Chondrocyte (in vitro differentiated cells): ENCODE measurements at regions not wholly inside any gene's neighbourhood (a gene's known extent, or its start where the extent isn't known, plus 50 kb on each side); places are given as distances from the start of the nearest gene placed in this dataset.

Experiments used
- DNase-seq: peaks from one replicate; pipeline ENCODE4 v3.0.0; 2021; ENCODE audit warnings: mixed read lengths, low spot score
- H3K27ac Mint-ChIP-seq: one replicate; pipeline ENCODE4 v1.8.0; 2021; ENCODE audit warnings: mild to moderate bottlenecking, moderate library complexity, mixed read lengths; ENCODE audit not compliant: unreplicated experiment
- H3K27me3 Mint-ChIP-seq: 2 replicates; pipeline ENCODE4 v1.8.0; 2021; ENCODE audit warnings: low read depth, mixed read lengths
- H3K36me3 Mint-ChIP-seq: 2 replicates; pipeline ENCODE4 v1.8.0; 2021; ENCODE audit warnings: low read depth, mixed read lengths
- H3K4me1 Mint-ChIP-seq: 2 replicates; pipeline ENCODE4 v1.8.0; 2021; ENCODE audit warnings: low read depth, mild to moderate bottlenecking, mixed read lengths
- H3K4me3 Mint-ChIP-seq: one replicate; pipeline ENCODE4 v1.8.0; 2021; ENCODE audit warnings: mild to moderate bottlenecking, moderate library complexity, mixed read lengths; ENCODE audit not compliant: unreplicated experiment
- H3K9me3 Mint-ChIP-seq: 2 replicates; pipeline ENCODE4 v1.8.0; 2021; ENCODE audit warnings: low read depth, mixed read lengths
- TF ChIP-seq, protein P1 (sequence below): fragments of 200-600 bp; sonication (generic); IDR thresholded peaks from 2 replicates; pipeline ENCODE4 v1.5.0; 2021; ENCODE audit warnings: antibody characterized with exemption, mild to moderate bottlenecking, moderate library complexity

DNA sequence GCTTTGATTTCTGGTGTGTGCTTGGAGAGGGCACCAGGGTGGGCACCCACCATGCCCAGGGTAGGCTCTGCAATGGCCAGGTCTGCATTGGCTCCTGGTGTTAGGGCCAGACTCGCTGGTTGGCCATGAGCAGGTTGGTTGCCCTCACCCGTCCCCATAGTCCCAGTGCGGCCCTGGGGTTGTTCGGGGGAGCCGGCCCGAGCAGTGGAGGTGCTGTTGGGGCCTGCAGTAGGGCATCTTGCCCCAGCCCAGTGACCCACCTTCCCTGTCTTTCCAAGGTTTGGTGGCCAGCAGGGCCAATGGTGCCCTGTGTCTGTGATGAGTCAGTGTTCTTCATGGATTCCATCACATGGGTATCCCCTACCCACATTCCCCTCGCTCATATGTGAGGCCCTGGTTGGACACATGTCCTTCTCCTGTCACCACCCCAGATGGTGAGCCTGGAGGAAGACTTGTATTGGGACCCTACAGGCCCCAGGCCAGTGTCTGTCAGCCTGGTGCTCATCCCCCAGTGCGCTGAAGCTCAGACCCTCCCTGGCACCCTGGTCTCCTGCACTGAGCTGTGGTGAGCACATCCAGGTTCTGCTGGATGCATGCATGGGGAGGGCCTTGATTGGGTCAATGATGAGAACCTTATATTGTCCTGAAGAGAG lies 190.1 kb downstream of the UBE3A start:
- Mint-ChIP-seq H3K36me3 (no peaks in the 10 kb centered on the region), H3K27ac (no peak overlapping the region), H3K27me3 (no peaks in the 10 kb centered on the region), H3K4me1 (no peaks in the 10 kb centered on the region), H3K4me3 (no peak overlapping the region), H3K9me3 (peaks cover 19% of the 10 kb centered on the region)
- TF ChIP-seq, protein P1, sequence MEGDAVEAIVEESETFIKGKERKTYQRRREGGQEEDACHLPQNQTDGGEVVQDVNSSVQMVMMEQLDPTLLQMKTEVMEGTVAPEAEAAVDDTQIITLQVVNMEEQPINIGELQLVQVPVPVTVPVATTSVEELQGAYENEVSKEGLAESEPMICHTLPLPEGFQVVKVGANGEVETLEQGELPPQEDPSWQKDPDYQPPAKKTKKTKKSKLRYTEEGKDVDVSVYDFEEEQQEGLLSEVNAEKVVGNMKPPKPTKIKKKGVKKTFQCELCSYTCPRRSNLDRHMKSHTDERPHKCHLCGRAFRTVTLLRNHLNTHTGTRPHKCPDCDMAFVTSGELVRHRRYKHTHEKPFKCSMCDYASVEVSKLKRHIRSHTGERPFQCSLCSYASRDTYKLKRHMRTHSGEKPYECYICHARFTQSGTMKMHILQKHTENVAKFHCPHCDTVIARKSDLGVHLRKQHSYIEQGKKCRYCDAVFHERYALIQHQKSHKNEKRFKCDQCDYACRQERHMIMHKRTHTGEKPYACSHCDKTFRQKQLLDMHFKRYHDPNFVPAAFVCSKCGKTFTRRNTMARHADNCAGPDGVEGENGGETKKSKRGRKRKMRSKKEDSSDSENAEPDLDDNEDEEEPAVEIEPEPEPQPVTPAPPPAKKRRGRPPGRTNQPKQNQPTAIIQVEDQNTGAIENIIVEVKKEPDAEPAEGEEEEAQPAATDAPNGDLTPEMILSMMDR = no peak
- DNase-seq = peak; percentile 84

DNA sequence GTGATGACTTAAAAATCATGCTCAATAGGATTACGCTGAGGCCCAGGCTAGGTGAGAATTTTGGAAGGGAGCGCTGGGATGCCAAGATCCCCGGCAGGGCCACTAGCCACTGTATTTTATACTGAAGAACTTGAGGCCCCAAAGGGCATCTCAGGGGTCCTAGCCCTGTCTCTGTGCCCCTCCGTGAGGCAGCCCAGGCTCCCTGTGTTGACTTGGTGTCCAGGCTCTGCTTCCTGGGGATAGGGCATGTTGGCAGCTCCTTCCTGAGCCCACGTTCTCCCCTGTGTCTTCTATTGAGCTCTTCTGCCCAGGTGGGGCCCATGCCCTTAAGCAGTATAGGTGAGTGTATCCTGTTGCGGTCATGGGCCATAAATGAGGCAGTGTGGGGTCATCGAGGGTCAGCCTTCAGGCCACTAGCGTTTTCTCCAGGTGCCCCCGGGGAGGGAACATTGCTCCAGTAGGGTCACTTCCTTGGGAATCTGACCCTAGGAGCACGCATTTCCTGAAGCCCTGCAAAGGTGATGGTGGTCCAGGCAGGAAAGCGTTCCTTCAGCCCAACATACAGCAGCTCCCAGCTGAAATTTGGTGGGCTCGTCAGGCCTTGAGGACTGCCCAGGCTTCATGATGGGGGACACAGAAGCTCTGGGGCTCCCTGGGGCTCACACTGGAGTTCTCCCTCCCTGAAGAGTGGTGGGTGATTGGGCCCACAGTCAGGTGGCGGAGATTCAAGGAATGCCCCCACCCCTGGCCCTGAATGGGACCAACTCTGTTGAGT lies 189.4 kb downstream of the UBE3A start:
- DNase-seq = peak; percentile 58
- TF ChIP-seq, protein P1 = no peak
- Mint-ChIP-seq H3K27me3 (no peaks in the 10 kb centered on the region), H3K4me3 (no peak overlapping the region), H3K36me3 (peaks cover 1% of the 10 kb centered on the region), H3K27ac (no peak overlapping the region), H3K4me1 (no peaks in the 10 kb centered on the region), H3K9me3 (peaks cover 26% of the 10 kb centered on the region)

DNA sequence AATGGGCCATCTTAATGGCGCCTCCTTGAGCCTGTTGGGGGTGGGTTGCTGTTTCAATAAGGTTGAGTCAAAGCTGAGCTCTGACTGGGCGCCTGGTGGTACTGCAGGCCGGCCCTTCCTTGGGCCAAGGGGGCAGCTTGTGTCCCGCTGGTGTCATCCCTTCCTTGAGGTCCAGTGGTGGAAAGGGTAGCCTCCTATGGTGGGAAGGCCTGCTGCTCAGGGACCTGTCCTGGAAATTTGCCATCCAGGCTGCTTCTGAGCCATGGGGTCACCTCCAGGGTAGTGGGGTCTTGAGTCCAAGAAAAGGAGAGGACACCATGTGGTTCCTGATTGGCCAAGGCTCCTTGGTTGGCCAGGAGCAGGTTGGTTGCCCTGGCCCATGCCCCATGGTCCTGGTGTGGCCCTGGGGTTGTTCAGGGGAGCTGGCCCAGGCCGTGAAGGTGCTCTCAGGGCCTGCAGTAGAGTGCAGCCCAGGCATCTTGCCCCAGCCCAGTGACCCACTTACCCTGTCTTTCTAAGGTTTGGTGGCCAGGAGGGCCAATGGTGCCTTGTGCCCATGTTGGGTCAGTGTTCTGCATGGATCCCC lies 188.7 kb downstream of the UBE3A start:
- no peak overlapping the region for H3K4me3 Mint-ChIP-seq
- TF ChIP-seq, protein P1 = no peak
- H3K27me3 Mint-ChIP-seq = no peaks in the 10 kb centered on the region
- H3K36me3 Mint-ChIP-seq = peaks cover 3% of the 10 kb centered on the region
- H3K4me1 Mint-ChIP-seq = no peaks in the 10 kb centered on the region
- H3K27ac Mint-ChIP-seq = no peak overlapping the region
- peak; percentile 66 for DNase-seq
- peaks cover 30% of the 10 kb centered on the region for H3K9me3 Mint-ChIP-seq

DNA sequence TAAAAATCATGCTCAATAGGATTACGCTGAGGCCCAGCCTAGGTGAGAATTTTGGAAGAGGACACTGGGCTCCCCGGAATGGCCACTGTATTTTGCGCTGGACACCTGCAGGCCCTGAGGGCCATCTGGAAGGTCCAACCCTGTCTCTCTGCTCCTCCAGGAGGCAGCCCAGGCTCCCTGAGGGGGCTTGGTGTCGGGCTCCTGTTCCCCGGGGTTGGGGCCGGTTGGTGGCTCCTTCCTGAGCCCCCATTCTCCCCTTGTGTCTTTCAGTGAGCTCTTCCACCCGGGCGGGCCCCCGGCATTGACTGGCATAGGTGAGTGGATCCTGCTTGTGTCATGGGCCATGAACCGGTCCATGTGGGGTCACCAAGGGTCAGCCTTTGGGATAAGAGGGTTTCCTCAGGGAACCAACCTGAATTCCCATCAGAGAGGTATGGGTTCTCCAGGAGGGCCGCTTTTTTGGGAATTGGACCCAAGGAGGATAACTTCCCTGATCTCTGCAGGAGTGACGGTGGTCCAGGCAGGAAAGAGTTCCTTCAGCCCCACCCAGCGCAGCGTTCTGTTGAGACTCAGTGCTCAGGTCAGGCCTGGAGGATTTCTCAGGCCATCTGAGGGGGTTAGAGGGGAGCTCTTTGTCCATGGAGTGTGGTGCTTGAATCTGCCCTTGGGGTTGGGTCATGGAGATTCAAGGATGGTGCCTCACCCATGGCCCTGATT lies 187.8 kb downstream of the UBE3A start:
- no peak overlapping the region for H3K27ac Mint-ChIP-seq
- H3K36me3 Mint-ChIP-seq = peaks cover 3% of the 10 kb centered on the region
- peaks cover 31% of the 10 kb centered on the region for H3K9me3 Mint-ChIP-seq
- DNase-seq = peak; percentile 68
- H3K27me3 Mint-ChIP-seq = no peaks in the 10 kb centered on the region
- H3K4me3 Mint-ChIP-seq = no peak overlapping the region
- no peaks in the 10 kb centered on the region for H3K4me1 Mint-ChIP-seq
- TF ChIP-seq, protein P1 = no peak
